GM10847 (cell line): ENCODE measurements at regions not wholly inside any gene's neighbourhood (a gene's known extent, or its start where the extent isn't known, plus 50 kb on each side); places are given as distances from the start of the nearest gene placed in this dataset.

ENCODE experiments used
- POLR2A ChIP-seq: IDR thresholded peaks from 2 replicates; pipeline ENCODE4 v1.6.1; 2011; ENCODE audit not compliant: insufficient read length; ENCODE audit errors: extremely low read depth

DNA sequence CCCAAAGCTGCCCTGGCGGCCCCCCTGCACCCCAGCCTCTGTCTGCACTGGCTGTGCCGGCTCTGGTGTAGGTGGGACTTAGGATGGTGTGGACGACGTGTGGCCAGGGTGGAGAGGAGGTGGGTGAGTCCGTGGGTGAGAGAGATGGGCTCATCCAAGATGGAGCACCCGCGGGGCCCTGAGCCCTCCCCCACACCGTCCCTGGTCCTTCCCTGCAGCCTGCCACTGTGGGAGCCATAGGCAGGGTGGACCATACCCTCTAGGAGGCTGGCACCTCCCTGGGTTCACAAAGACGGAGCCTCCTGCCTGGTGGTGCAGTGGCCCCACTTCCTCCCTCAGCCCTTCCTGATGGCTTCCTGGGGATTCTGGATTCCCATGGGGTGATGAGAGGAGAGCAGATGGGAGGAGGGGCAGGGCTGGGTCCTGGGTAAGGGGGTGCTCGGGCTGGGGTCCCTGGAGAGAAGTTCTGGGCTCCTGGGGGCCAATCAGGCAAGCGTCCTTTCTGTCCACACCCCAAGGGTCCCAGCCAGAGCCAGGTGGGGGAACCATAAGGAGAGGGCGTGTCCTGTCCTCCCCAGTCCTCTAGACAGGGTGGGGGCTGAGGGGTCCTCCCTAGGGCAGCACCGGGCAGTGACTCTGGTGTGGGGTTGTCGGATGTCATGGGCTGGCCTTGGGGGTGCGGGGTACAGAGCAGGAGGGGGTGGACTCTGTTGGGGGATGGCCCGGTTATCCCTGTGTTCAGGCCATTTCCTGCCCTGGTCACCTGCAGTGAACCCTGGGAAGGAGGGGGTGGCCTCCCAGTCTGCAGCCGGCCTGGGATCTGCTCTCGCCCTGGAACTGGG lies 384.8 kb downstream of the TMEM121 start:
- TF ChIP-seq POLR2A, result no peak

DNA sequence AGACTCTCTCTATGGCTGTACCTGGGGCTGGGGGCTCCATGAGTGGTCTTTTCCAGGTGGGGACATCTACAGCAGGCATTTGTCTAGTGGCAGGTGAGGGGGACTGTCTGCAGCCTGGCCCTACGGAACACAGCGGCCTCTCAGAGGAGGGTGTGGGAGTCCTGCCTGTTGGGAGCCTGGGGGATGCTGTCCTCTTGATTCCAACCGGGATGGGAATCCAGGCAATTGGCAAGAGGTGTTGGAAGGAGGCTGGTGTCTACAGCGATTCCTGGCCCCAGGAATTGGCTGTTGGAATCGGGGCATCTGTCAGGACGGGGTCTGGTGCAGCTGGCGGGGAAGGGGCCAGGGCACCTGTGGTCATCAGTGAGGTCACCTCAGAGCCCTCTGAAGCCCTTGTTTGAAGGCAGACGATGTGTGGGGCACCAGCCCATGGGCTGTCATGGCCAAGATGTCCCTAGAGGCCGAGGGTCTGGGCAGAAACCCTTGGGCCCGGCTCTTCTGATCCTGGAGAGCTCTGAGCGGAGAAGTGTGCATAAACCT lies 386.3 kb downstream of the TMEM121 start:
- no peak for TF ChIP-seq POLR2A

DNA sequence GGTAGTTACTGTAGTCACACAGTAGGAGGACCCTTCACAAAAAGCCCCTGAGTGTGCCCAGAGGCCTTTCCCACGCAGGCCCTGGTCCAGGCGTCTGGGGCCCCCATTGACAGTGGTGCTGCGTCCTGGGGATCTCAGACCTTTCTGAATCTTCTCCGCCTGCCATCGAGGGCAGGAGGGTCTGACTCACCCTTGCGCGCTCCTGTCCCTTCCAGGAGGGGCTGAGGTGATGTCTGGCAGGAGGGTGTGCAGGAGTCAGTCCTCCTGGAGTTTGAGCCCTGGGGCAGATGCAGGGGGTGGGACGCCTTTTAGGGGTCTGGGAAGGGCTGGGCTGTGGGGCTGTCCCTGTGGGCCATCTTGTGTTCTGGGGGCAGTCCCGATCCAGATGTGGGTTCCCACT lies 386.8 kb downstream of the TMEM121 start:
- TF ChIP-seq POLR2A, result no peak

DNA sequence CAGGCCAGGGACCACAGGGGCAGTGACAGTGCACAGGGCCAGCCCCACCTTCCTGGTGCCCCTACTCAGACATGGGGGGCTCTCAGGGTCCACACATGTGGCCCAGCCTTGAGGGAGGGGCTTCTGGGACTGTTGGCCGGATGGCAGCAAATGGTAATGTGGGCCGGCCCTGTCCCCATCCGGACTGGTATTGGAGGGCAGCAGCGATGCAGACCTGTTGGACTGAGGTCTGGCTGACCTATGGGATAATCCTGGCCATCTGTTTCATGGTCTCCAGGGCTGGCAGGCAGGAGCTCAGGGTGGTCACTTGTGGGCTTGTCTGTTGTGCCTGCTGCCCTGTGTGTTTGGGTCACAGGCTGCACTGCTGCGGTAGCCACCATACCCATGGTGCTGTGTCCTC lies 387.5 kb downstream of the TMEM121 start:
- no peak for TF ChIP-seq POLR2A

DNA sequence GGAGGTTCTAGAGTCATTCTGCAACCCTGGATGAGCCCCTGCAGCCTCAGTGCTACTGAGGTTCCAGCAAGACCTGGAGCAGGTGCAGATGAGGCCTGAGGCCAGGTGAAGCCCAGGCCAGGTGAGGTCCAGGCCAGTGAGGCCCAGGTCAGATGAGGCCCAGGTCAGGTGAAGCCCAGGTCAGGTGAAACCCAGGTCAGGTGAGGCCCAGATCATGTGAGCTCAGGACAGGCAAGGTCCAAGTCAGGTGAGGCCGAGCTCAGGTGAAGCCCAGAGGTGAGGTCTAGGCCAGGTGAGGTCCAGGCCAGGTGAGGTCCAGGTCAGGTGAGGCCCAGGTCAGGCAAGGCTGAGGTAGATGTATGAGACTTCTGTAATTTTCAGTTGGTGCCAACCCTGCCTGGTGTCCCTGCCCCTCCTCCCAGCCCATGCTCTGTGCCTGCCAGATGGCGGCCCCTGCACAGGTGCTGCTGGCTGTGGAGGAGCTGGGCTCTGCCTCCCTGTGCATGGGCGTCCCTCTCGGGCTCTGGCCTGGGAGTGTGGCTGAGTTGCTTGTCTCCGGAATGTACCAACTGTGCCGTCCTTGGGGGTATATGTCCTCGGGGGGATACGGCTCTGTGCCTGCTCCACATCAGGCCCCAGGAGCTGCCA lies 388.5 kb downstream of the TMEM121 start:
- no peak for TF ChIP-seq POLR2A

DNA sequence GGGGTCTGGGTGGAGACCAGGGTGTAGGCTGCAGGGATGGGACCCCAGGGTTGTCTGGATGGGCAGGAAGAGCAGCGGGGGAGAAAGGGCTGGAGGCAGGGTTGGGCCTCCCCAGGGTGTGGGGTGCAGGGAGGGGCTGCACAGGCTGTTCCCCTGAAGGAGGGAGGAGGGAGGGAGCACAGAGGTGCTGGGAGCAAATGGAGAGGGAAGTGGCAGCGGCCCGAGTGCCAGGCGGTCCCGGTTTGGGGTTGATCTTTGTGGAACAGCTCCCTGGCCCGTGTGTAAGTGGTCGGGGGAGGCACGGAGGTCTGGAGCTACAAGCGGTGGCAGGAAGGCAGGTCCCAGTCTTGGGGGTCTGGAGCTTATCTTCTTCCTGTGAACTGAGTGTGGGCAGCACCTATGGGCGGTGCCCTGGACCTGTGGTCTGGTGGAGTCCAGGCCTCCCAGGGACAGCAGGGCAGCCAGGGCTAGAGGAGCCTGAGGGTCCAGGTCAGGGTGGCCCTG lies 391.6 kb downstream of the TMEM121 start:
- TF ChIP-seq POLR2A, result no peak

DNA sequence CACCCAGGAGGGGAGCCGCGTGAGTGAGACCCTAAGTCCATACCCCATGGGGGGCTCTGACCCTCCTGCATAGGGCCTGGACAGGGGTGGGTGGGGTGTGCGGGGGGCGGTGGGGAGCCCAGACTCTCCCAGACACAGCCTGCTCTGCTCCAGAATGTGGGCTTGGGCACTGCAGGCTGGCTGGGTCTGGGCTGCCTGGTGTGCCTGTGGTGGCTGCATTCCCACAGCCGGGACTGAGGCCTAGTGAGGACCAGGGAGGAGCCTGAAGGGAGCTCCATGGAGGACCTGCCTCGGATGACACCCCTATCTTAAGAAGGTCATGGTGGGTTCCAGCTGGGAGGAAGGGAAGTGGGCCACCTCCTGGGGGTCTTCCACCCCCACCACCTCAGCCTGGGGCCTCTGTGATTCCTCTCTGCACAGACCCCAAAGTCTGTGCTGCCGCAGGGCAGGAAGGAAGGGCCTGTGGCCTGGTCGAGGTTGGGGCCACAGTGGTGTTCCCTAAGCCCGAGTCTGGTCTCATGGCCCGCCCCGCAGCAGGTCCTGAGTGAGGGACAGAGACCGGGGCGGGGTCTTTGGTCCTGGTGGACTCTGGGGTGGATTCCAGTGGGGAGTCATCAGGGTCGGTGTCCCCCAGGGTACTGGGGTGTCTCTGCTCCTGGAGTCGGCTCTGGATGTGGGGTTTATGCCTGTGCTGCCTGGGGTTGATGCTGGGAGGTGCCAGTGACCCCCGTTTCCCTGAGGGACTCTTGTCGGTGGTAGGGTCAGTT lies 392.3 kb downstream of the TMEM121 start:
- no peak for TF ChIP-seq POLR2A

DNA sequence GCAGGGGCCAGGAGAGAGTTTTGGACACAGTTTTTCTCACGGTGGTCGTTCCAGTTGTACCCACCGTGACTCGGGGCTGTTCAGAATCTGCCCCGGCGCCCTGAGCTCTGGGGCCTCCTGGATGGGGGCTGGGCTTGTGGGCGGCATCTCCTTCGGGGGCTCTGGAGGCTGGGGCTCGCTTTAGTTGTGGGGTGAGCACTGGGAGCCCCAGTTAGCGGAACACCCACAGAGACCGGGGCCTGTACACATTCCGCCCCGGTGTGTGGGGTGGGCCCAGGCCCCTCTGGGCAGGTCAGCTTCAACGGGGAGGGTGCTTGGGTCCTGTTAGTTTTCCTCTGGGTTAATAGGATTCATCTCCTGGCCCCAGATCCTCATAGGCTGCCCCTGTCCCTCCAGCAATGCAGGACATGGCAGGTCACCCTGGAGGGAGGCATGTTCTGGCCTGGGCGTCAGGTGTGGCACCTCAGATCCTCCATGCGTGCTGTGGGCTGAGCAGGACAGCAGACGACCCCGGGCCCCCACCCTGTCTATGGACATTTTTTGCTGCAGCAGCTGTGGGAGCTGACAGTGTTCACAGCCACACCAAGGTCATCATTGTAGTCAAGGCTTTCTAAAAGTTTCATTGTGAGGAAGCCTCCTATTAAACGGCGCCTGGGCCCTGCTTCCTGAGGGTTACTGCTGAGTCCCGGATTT lies 393.2 kb downstream of the TMEM121 start:
- TF ChIP-seq POLR2A, result no peak

DNA sequence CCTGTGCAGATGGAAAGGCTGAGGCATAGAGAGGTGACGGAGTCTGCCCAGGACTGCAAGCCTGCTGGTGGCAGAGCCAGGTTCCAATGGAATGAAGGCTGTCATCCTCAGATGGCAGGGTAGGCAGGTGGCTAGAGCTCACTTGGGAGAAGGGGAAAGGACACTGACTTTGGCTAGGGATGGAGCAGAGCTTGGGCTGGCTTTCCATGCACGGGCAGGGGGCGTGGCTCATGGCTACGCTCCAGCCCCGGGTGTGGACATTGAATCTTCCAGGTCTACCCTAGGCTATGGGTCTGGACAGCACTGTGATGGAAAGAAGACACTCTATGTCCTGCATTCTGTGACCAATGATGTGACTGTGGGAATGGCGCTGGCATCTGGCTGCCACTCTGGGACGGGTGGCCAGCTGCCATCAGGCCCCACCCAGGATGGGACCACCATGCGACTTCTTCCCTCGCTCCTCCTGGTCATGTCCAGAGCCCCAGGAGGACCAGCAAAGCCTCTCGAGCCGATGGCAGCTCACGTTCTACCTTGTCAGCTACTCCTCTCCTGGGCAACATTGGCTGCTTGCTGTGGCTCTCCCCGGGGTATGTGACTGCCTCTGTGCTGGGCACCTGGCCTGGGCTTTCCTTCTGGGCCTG lies 398.7 kb downstream of the TMEM121 start:
- no peak for TF ChIP-seq POLR2A

DNA sequence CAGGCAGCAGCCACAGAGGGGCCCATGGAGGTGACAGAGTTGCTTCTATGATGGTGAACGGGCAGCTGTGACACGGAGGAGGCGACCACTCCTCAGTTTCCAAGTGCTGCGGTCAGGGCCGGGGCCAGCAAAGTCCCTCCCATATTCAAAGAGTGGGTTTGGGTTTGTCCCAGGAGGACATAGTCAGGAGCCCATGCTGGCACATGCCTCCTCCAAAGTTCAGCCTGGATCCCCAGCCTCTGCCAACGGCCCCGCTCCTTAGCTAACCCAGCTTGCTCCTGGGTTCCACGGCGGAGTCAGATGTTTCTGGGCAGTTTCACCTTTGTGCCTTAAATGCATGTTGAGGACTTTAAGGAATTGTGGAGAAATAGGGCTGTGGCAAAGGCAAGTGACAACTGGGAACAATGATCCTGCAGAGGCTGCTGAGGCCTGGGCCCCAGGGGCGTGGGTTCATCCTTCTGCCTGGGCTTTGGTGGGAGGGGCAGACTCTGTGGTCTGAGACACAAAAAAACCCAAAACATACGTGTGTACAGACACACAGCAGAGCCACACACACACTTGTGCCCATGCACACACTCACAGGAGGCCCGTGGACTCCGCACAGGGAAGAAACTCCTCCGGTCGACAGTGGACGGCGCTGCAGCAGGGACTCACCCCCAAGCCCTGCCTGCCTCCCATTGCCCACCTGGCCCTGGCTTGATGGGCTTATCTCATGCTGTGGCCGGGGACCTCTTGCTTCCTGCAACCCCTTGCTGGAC lies 399.4 kb downstream of the TMEM121 start:
- TF ChIP-seq POLR2A, result no peak

DNA sequence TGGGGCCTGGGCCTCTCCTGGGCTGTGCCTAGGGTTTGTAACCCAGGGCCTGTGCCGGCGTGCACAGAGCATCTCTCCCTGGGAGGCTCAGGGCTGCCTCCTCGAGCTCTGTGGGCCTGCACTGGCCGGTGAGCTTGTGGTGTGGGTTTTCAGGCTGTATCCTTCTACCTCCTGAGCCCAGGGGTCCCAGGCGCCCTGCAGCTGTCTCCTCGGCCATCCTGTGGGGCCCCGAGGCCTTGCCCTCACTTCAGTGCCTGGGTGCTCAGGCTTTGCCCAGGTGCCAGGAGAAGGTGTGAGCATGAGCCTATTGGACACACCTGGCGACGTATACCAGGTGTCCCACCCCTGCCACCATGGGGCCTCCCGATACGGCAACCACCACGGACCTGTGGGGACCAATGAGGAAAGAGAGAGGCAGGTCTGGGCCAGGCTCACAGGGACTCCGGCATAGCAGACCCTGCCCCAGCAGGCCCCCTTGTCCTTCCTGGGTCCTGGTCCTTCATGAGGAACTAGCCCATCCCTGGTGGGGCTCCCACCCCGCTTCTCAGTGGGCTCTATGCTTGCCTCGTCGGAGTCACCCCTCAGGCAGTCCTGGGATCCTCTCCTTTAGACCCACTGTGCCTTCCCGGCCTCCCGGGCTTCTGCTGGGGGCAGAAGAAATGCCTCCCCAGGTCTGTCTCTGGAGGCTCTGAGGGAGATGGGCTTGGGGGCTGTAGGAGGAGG lies 400.2 kb downstream of the TMEM121 start:
- TF ChIP-seq POLR2A, result no peak

DNA sequence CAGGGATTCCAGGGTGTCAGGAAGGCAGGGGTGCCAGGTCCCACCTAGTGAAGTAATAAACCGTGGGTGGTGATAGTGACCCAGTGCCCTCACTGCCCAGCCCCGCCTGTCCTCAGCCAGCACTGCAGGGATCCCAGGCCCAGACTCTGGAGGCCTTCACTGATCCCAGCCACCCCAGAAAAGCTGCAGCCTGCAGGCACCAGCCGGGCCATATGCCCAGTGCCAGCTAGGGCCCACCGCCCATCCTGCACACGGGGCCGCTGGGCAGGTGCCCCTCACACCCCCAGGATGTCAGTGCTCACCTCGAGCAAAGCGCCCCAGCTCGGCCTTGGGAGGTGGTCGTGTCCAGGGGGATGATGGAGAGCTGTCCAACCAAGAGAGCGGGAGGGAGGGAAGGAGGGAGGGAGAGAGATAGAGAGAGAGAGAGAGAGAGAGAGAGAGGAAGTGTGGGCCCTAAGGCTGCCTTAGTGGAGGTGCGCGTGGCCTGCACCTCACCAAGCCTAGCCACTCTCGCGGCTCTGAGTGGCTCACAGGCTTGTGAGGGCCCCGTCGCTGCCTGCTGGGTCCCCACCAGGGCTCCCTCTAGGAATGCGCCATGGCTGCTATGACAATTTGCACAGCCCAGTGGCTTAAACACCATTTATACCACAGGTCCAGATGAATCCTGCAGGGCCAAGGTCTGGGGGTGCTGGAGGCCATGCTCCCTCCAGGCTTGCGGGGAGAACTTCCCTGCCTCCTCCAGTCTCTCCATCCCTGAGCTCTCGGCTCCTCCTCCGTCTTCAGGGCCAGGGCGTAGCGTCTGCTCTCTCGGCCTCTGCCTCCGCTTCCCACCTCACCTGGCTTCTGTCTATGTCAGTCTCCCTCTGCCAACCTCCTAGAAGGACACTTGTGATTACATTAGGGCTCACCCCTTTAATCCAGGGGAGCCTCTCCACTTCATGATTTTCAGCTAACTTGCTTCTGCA lies 401.0 kb downstream of the TMEM121 start:
- no peak for TF ChIP-seq POLR2A
